LoVo (cell line): ENCODE measurements at regions not wholly inside any gene's neighbourhood (a gene's known extent, or its start where the extent isn't known, plus 50 kb on each side); places are given as distances from the start of the nearest gene placed in this dataset.
"Not testable (repeated sequence)": the region's sequence is repeated elsewhere in the genome, so short reads cannot be mapped to it uniquely, and the experiment has no call there.

ENCODE experiments used
- DNase-seq: peaks from one replicate; pipeline ENCODE4 v3.0.0-alpha.2; 2016; ENCODE audit warnings: low spot score

- DNase-seq = no peak
Observed at GRCh38 chr1:208944981-208945451, 638.5 kb upstream of the CAMK1G start.

GRCh38 chr1:208950206-208950605, 633.3 kb upstream of the CAMK1G start:
- no peak for DNase-seq

- no peak for DNase-seq
Observed at GRCh38 chr1:208951026-208951525, 632.4 kb upstream of the CAMK1G start.

GRCh38 chr1:208951908-208952307, 631.6 kb upstream of the CAMK1G start:
- no peak for DNase-seq

- no peak for DNase-seq
Observed at GRCh38 chr1:208962867-208963266, 620.6 kb upstream of the CAMK1G start.

- no peak for DNase-seq
Observed at GRCh38 chr1:208965351-208965750, 618.2 kb upstream of the CAMK1G start.

GRCh38 chr1:208967334-208967733, 616.2 kb upstream of the CAMK1G start:
- no peak for DNase-seq

GRCh38 chr1:208974717-208975116, 608.8 kb upstream of the CAMK1G start:
- DNase-seq = no peak

- DNase-seq = no peak
Observed at GRCh38 chr1:208975456-208975855, 608.1 kb upstream of the CAMK1G start.

GRCh38 chr1:208977012-208977411, 606.5 kb upstream of the CAMK1G start:
- no peak for DNase-seq

- DNase-seq = no peak
Observed at GRCh38 chr1:208977638-208978256, 605.8 kb upstream of the CAMK1G start.

GRCh38 chr1:208979776-208980175, 603.7 kb upstream of the CAMK1G start:
- DNase-seq = no peak

- no peak for DNase-seq
Observed at GRCh38 chr1:208980605-208981004, 602.9 kb upstream of the CAMK1G start.

- DNase-seq = no peak
Observed at GRCh38 chr1:208985231-208985630, 598.3 kb upstream of the CAMK1G start.

- peak; percentile 14 for DNase-seq
Observed at GRCh38 chr1:208988811-208989222, 594.7 kb upstream of the CAMK1G start.

GRCh38 chr1:208990456-208990855, 593.1 kb upstream of the CAMK1G start:
- DNase-seq = no peak

- not testable (repeated sequence) for DNase-seq
Observed at GRCh38 chr1:208997053-208997452, 586.5 kb upstream of the CAMK1G start.

GRCh38 chr1:208997726-208998312, 585.7 kb upstream of the CAMK1G start:
- no peak for DNase-seq

- no peak for DNase-seq
Observed at GRCh38 chr1:209008586-209008985, 574.9 kb upstream of the CAMK1G start.

GRCh38 chr1:209010475-209011230, 572.9 kb upstream of the CAMK1G start:
- no peak for DNase-seq

- no peak for DNase-seq
Observed at GRCh38 chr1:209012443-209013196, 570.9 kb upstream of the CAMK1G start.

- no peak for DNase-seq
Observed at GRCh38 chr1:209015092-209015491, 568.4 kb upstream of the CAMK1G start.
